ENCODE measurements at regions not wholly inside any gene's neighbourhood (a gene's known extent, or its start where the extent isn't known, plus 50 kb on each side); places are given as distances from the start of the nearest gene placed in this dataset.

DNA sequence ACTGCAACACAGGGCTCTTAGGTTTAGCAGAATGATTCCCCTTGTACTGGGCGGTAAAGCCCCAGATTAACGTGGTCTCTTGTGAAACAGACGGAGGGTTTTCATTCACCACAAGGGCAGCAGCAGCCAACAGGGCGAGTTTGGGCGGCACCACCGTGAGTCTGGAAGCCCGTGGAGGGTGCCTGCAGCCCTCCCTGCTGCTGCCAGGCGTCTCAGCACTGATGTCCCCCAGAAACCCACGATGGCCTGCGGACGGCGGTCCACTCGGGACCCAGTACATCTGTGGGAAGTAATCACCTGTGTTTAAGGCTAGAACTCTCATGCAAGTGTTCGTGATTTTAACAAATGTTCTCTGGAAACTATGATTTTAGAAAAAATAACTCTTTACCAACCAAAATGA lies 67.8 kb downstream of the IRX2 start (continued):
- TF ChIP-seq, protein P1, sequence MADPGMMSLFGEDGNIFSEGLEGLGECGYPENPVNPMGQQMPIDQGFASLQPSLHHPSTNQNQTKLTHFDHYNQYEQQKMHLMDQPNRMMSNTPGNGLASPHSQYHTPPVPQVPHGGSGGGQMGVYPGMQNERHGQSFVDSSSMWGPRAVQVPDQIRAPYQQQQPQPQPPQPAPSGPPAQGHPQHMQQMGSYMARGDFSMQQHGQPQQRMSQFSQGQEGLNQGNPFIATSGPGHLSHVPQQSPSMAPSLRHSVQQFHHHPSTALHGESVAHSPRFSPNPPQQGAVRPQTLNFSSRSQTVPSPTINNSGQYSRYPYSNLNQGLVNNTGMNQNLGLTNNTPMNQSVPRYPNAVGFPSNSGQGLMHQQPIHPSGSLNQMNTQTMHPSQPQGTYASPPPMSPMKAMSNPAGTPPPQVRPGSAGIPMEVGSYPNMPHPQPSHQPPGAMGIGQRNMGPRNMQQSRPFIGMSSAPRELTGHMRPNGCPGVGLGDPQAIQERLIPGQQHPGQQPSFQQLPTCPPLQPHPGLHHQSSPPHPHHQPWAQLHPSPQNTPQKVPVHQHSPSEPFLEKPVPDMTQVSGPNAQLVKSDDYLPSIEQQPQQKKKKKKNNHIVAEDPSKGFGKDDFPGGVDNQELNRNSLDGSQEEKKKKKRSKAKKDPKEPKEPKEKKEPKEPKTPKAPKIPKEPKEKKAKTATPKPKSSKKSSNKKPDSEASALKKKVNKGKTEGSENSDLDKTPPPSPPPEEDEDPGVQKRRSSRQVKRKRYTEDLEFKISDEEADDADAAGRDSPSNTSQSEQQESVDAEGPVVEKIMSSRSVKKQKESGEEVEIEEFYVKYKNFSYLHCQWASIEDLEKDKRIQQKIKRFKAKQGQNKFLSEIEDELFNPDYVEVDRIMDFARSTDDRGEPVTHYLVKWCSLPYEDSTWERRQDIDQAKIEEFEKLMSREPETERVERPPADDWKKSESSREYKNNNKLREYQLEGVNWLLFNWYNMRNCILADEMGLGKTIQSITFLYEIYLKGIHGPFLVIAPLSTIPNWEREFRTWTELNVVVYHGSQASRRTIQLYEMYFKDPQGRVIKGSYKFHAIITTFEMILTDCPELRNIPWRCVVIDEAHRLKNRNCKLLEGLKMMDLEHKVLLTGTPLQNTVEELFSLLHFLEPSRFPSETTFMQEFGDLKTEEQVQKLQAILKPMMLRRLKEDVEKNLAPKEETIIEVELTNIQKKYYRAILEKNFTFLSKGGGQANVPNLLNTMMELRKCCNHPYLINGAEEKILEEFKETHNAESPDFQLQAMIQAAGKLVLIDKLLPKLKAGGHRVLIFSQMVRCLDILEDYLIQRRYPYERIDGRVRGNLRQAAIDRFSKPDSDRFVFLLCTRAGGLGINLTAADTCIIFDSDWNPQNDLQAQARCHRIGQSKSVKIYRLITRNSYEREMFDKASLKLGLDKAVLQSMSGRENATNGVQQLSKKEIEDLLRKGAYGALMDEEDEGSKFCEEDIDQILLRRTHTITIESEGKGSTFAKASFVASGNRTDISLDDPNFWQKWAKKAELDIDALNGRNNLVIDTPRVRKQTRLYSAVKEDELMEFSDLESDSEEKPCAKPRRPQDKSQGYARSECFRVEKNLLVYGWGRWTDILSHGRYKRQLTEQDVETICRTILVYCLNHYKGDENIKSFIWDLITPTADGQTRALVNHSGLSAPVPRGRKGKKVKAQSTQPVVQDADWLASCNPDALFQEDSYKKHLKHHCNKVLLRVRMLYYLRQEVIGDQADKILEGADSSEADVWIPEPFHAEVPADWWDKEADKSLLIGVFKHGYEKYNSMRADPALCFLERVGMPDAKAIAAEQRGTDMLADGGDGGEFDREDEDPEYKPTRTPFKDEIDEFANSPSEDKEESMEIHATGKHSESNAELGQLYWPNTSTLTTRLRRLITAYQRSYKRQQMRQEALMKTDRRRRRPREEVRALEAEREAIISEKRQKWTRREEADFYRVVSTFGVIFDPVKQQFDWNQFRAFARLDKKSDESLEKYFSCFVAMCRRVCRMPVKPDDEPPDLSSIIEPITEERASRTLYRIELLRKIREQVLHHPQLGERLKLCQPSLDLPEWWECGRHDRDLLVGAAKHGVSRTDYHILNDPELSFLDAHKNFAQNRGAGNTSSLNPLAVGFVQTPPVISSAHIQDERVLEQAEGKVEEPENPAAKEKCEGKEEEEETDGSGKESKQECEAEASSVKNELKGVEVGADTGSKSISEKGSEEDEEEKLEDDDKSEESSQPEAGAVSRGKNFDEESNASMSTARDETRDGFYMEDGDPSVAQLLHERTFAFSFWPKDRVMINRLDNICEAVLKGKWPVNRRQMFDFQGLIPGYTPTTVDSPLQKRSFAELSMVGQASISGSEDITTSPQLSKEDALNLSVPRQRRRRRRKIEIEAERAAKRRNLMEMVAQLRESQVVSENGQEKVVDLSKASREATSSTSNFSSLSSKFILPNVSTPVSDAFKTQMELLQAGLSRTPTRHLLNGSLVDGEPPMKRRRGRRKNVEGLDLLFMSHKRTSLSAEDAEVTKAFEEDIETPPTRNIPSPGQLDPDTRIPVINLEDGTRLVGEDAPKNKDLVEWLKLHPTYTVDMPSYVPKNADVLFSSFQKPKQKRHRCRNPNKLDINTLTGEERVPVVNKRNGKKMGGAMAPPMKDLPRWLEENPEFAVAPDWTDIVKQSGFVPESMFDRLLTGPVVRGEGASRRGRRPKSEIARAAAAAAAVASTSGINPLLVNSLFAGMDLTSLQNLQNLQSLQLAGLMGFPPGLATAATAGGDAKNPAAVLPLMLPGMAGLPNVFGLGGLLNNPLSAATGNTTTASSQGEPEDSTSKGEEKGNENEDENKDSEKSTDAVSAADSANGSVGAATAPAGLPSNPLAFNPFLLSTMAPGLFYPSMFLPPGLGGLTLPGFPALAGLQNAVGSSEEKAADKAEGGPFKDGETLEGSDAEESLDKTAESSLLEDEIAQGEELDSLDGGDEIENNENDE (IDR thresholded peaks at IDR 0.05; ENCODE audit: insufficient replicate concordance, low read length): no peak
- no peak for TF ChIP-seq SP4 (IDR thresholded peaks at IDR 0.05; ENCODE audit: low read length)

All from H1 (cell line).